ENCODE measurements at regions not wholly inside any gene's neighbourhood (a gene's known extent, or its start where the extent isn't known, plus 50 kb on each side); places are given as distances from the start of the nearest gene placed in this dataset.

GRCh38 chr16:51986717-51987116 is 560.2 kb downstream of the TOX3 start:
- H4K20me1 ChIP-seq (ENCODE audit: insufficient read depth, low read length, poor library complexity, severe bottlenecking): no peaks in the 10 kb centered on the region
- no peak overlapping the region for H3K4me2 ChIP-seq (ENCODE audit: low read depth, low read length, poor library complexity, severe bottlenecking)
- H3F3A ChIP-seq (ENCODE audit: low read depth): no peaks in the 10 kb centered on the region
- no peaks in the 10 kb centered on the region for H3K79me2 ChIP-seq (ENCODE audit: insufficient read depth, low read length)
- no peaks in the 10 kb centered on the region for H3K36me3 ChIP-seq (ENCODE audit: insufficient read depth, low read length)
- no peaks in the 10 kb centered on the region for H3K9me2 ChIP-seq (replicated peaks; ENCODE audit: low read depth, low read length)
- no peaks in the 10 kb centered on the region for H3K9me3 ChIP-seq (ENCODE audit: insufficient read depth, low read depth, low read length)
- H3K9ac ChIP-seq (ENCODE audit: low read depth, low read length, poor library complexity, severe bottlenecking): no peak overlapping the region
- H3K4me1 ChIP-seq (ENCODE audit: insufficient read depth, low read length, poor library complexity, severe bottlenecking): no peaks in the 10 kb centered on the region
- H3K27me3 ChIP-seq (ENCODE audit: insufficient read depth, low read length, poor library complexity, severe bottlenecking): no peaks in the 10 kb centered on the region
- TF ChIP-seq EZH2phosphoT487 (IDR thresholded peaks at IDR 0.05; ENCODE audit: borderline replicate concordance): no peak
- no peak for TF ChIP-seq CTCF (conservative IDR thresholded peaks at IDR 0.05; ENCODE audit: low read length)
- H3K4me3 ChIP-seq (ENCODE audit: low read length, poor library complexity, severe bottlenecking): no peak overlapping the region
- H2AFZ ChIP-seq (ENCODE audit: low read length): no peak overlapping the region

DNA sequence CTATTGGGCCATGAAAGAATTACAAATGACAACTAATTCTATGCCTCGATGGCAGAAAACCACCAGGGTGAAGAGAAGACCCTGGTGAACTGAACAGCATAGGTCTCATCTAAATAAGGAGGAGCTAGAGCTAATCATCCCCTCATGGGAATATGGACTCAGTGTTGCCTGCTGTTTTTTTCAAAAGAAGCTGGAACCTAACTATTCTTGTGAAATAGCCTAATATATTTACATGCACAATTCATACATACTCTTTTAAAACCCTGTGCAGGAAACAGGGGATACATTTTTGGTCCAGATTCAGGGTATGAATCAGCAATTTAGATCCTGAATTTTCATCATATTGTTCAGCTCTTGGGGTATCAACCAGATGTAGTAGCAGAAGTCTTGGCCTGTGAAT is 560.6 kb downstream of the TOX3 start:
- H3F3A ChIP-seq (ENCODE audit: low read depth): no peaks in the 10 kb centered on the region
- no peak overlapping the region for H3K4me3 ChIP-seq (ENCODE audit: low read length, poor library complexity, severe bottlenecking)
- no peak for TF ChIP-seq EZH2phosphoT487 (IDR thresholded peaks at IDR 0.05; ENCODE audit: borderline replicate concordance)
- TF ChIP-seq CTCF (conservative IDR thresholded peaks at IDR 0.05; ENCODE audit: low read length): no peak
- H3K9me2 ChIP-seq (replicated peaks; ENCODE audit: low read depth, low read length): no peaks in the 10 kb centered on the region
- H3K79me2 ChIP-seq (ENCODE audit: insufficient read depth, low read length): no peaks in the 10 kb centered on the region
- H3K36me3 ChIP-seq (ENCODE audit: insufficient read depth, low read length): no peaks in the 10 kb centered on the region
- H3K4me1 ChIP-seq (ENCODE audit: insufficient read depth, low read length, poor library complexity, severe bottlenecking): no peaks in the 10 kb centered on the region
- no peaks in the 10 kb centered on the region for H3K27me3 ChIP-seq (ENCODE audit: insufficient read depth, low read length, poor library complexity, severe bottlenecking)
- H3K9ac ChIP-seq (ENCODE audit: low read depth, low read length, poor library complexity, severe bottlenecking): no peak overlapping the region
- H2AFZ ChIP-seq (ENCODE audit: low read length): no peak overlapping the region
- H3K4me2 ChIP-seq (ENCODE audit: low read depth, low read length, poor library complexity, severe bottlenecking): no peak overlapping the region
- no peaks in the 10 kb centered on the region for H4K20me1 ChIP-seq (ENCODE audit: insufficient read depth, low read length, poor library complexity, severe bottlenecking)
- H3K9me3 ChIP-seq (ENCODE audit: insufficient read depth, low read depth, low read length): no peaks in the 10 kb centered on the region

DNA sequence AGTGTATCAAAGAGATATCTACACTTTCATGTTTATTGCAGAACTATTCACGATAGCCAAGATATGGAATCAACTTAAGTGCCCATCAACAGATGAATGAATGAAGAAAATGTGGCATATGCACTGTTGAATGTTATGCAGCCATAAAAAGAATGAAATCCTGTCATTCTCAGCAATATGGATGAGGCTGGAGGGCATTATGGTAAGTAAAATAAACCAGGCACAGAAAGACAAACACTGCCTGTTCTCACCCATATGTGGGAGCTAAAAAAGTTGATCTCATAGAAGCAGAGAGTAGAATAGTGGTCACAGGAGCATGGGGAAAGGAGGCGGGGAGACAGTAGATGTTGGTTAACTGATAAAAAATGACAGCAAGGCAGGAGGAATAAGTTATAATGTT is 561.8 kb downstream of the TOX3 start:
- no peak for TF ChIP-seq EZH2phosphoT487 (IDR thresholded peaks at IDR 0.05; ENCODE audit: borderline replicate concordance)
- TF ChIP-seq CTCF (conservative IDR thresholded peaks at IDR 0.05; ENCODE audit: low read length): no peak
- no peak overlapping the region for H3K4me3 ChIP-seq (ENCODE audit: low read length, poor library complexity, severe bottlenecking)

More for the DNA sequence above, 561.8 kb downstream of the TOX3 start:
- H3K36me3 ChIP-seq (ENCODE audit: insufficient read depth, low read length): no peaks in the 10 kb centered on the region
- no peaks in the 10 kb centered on the region for H3K4me1 ChIP-seq (ENCODE audit: insufficient read depth, low read length, poor library complexity, severe bottlenecking)
- H3K27me3 ChIP-seq (ENCODE audit: insufficient read depth, low read length, poor library complexity, severe bottlenecking): no peaks in the 10 kb centered on the region
- H4K20me1 ChIP-seq (ENCODE audit: insufficient read depth, low read length, poor library complexity, severe bottlenecking): no peaks in the 10 kb centered on the region
- no peaks in the 10 kb centered on the region for H3F3A ChIP-seq (ENCODE audit: low read depth)
- no peaks in the 10 kb centered on the region for H3K9me2 ChIP-seq (replicated peaks; ENCODE audit: low read depth, low read length)
- no peak overlapping the region for H3K4me2 ChIP-seq (ENCODE audit: low read depth, low read length, poor library complexity, severe bottlenecking)
- no peak overlapping the region for H2AFZ ChIP-seq (ENCODE audit: low read length)
- no peaks in the 10 kb centered on the region for H3K9me3 ChIP-seq (ENCODE audit: insufficient read depth, low read depth, low read length)
- H3K9ac ChIP-seq (ENCODE audit: low read depth, low read length, poor library complexity, severe bottlenecking): no peak overlapping the region
- no peaks in the 10 kb centered on the region for H3K79me2 ChIP-seq (ENCODE audit: insufficient read depth, low read length)
